ENCODE measurements at regions not wholly inside any gene's neighbourhood (a gene's known extent, or its start where the extent isn't known, plus 50 kb on each side); places are given as distances from the start of the nearest gene placed in this dataset.

- no peak for TF ChIP-seq CTCF (conservative IDR thresholded peaks at IDR 0.05 in 1 of 2, IDR thresholded peaks at IDR 0.05 in 1 of 2; ENCODE audit: extremely low read depth in 1 of 2, insufficient read depth in 1 of 2, low read depth in 1 of 2, low read length in 2 of 2)
- TF ChIP-seq EZH2 (IDR thresholded peaks at IDR 0.05; ENCODE audit: borderline replicate concordance, low read length), result no peak
Measured at GRCh38 chrX:22357621-22358020, 84.9 kb downstream of the CBLL2 start.
